GM13976 (cell line): ENCODE measurements at regions not wholly inside any gene's neighbourhood (a gene's known extent, or its start where the extent isn't known, plus 50 kb on each side); places are given as distances from the start of the nearest gene placed in this dataset.
A peak's percentile ranks its signal among the peaks of the same experiment; 100 is the strongest.

Source experiments
- DNase-seq: peaks from one replicate; pipeline ENCODE4 v3.0.0; 2012; ENCODE audit warnings: low spot score
- CTCF ChIP-seq: IDR thresholded peaks from 2 replicates; pipeline ENCODE4 v1.5.1; 2012; ENCODE audit warnings: borderline replicate concordance, mild to moderate bottlenecking; ENCODE audit not compliant: insufficient read depth; ENCODE audit errors: extremely low read depth, missing control alignments, control extremely low read depth
- in situ Hi-C: fragments of 300-500 bp; cut with MboI; formaldehyde crosslinking; loops from one replicate; pipeline ENCODE4 v1.12.0; 2022; ENCODE audit warnings: low sequenced_read_pairs, mixed read lengths, inconsistent platforms; ENCODE audit not compliant: unreplicated experiment

- no peak for DNase-seq
- TF ChIP-seq CTCF: no peak
- in situ Hi-C loops: no loop called here
These were observed 1035.8 kb upstream of the FANCL start for GRCh38 chr2:59276917-59277316.

GRCh38 chr2:59276033-59276432 lies 1034.9 kb upstream of the FANCL start:
- no peak for DNase-seq
- in situ Hi-C loops: no loop called here
- peak; percentile 14 for TF ChIP-seq CTCF

GRCh38 chr2:59266453-59266852 lies 1025.3 kb upstream of the FANCL start:
- DNase-seq: no peak
- in situ Hi-C loops: no loop called here
- TF ChIP-seq CTCF: no peak

- in situ Hi-C loops: no loop called here
- DNase-seq: no peak
- no peak for TF ChIP-seq CTCF
These were observed 1018.8 kb upstream of the FANCL start for GRCh38 chr2:59259913-59260312.

GRCh38 chr2:59256290-59256689 lies 1015.2 kb upstream of the FANCL start:
- TF ChIP-seq CTCF: no peak
- no peak for DNase-seq
- in situ Hi-C loops: no loop called here

- in situ Hi-C loops: no loop called here
- no peak for TF ChIP-seq CTCF
- DNase-seq: no peak
These were observed 1013.2 kb upstream of the FANCL start for GRCh38 chr2:59254279-59254678.

GRCh38 chr2:59250307-59250677 lies 1009.2 kb upstream of the FANCL start:
- no peak for TF ChIP-seq CTCF
- no peak for DNase-seq
- in situ Hi-C loops: no loop called here
